Subcutaneous abdominal adipose tissue (tissue), 5 donors: ENCODE measurements at regions not wholly inside any gene's neighbourhood (a gene's known extent, or its start where the extent isn't known, plus 50 kb on each side); places are given as distances from the start of the nearest gene placed in this dataset.

Experiments
- H3K27ac ChIP-seq: one replicate; pipeline ENCODE4 v1.7.0; 2013; ENCODE audit warnings: low read depth, mild to moderate bottlenecking, inconsistent platforms, low read length, moderate library complexity
- H3K27me3 ChIP-seq, 5 donors: one replicate each; pipeline ENCODE4 v1.7.0; 2013; ENCODE audit warnings: low read length in 5 of 5, inconsistent platforms in 1 of 5; ENCODE audit not compliant: control insufficient read depth in 5 of 5, insufficient read depth in 4 of 5
- H3K36me3 ChIP-seq, 5 donors: one replicate each; pipeline ENCODE4 v1.7.0; 2013; ENCODE audit warnings: low read length in 5 of 5; ENCODE audit not compliant: control insufficient read depth in 5 of 5, insufficient read depth in 5 of 5
- H3K4me1 ChIP-seq, 5 donors: one replicate each; pipeline ENCODE4 v1.7.0; 2013; ENCODE audit warnings: low read length in 5 of 5, mild to moderate bottlenecking in 3 of 5, moderate library complexity in 1 of 5; ENCODE audit not compliant: control insufficient read depth in 5 of 5, insufficient read depth in 5 of 5
- H3K4me3 ChIP-seq, 5 donors: one replicate each; pipeline ENCODE4 v1.7.0; 2013; ENCODE audit warnings: low read length in 5 of 5, low read depth in 1 of 5
- H3K9ac ChIP-seq, 5 donors: one replicate each; pipeline ENCODE4 v1.7.0; 2013; ENCODE audit warnings: low read length in 5 of 5, mild to moderate bottlenecking in 4 of 5, moderate library complexity in 3 of 5
- H3K9me3 ChIP-seq, 5 donors: one replicate each; pipeline ENCODE4 v1.7.0; 2013; ENCODE audit warnings: low read length in 5 of 5; ENCODE audit not compliant: control insufficient read depth in 5 of 5
- donor health status: healthy.
- donor health status: healthy.
- donor health status: healthy.
- donor health status: healthy.
- donor health status: healthy.

- Histone ChIP-seq H3K9ac (no peak overlapping the region), H3K27ac (no peak overlapping the region), H3K27me3 (no peaks in the 10 kb centered on the region), H3K9me3 (no peaks in the 10 kb centered on the region), H3K4me3 (no peak overlapping the region), H3K36me3 (no peaks in the 10 kb centered on the region), H3K4me1 (no peaks in the 10 kb centered on the region)
Measured at GRCh38 chr5:125713109-125713805, 710.0 kb upstream of the GRAMD2B start.

- Histone ChIP-seq H3K36me3 (no peaks in the 10 kb centered on the region), H3K4me3 (no peak overlapping the region), H3K27ac (no peak overlapping the region), H3K9me3 (no peaks in the 10 kb centered on the region), H3K4me1 (no peaks in the 10 kb centered on the region), H3K27me3 (no peaks in the 10 kb centered on the region), H3K9ac (no peak overlapping the region)
Measured at GRCh38 chr5:125715216-125715615, 708.0 kb upstream of the GRAMD2B start.

GRCh38 chr5:125717209-125717608 is 706.0 kb upstream of the GRAMD2B start:
- Histone ChIP-seq H3K36me3 (no peaks in the 10 kb centered on the region), H3K9ac (no peak overlapping the region), H3K4me1 (no peaks in the 10 kb centered on the region), H3K4me3 (no peak overlapping the region), H3K9me3 (no peaks in the 10 kb centered on the region), H3K27ac (no peak overlapping the region), H3K27me3 (no peaks in the 10 kb centered on the region)

- no peak overlapping the region for H3K9ac ChIP-seq
- no peak overlapping the region for H3K4me3 ChIP-seq
- no peak overlapping the region for H3K27ac ChIP-seq
Measured at GRCh38 chr5:125719681-125720347, 703.4 kb upstream of the GRAMD2B start.

GRCh38 chr5:125720348-125720685 is 702.9 kb upstream of the GRAMD2B start:
- no peaks in the 10 kb centered on the region for H3K9me3 ChIP-seq
- H3K9ac ChIP-seq, result no peak overlapping the region
- H3K27ac ChIP-seq, result no peak overlapping the region

More at GRCh38 chr5:125719681-125720347, 703.4 kb upstream of the GRAMD2B start:
- no peaks in the 10 kb centered on the region for H3K27me3 ChIP-seq
- H3K4me1 ChIP-seq, result no peaks in the 10 kb centered on the region
- H3K36me3 ChIP-seq, result no peaks in the 10 kb centered on the region
- no peaks in the 10 kb centered on the region for H3K9me3 ChIP-seq

GRCh38 chr5:125720721-125721120 is 702.5 kb upstream of the GRAMD2B start:
- H3K27ac ChIP-seq, result no peak overlapping the region
- H3K27me3 ChIP-seq, result no peaks in the 10 kb centered on the region
- H3K4me3 ChIP-seq, result no peak overlapping the region
- no peaks in the 10 kb centered on the region for H3K9me3 ChIP-seq
- no peak overlapping the region for H3K9ac ChIP-seq
- no peaks in the 10 kb centered on the region for H3K4me1 ChIP-seq
- no peaks in the 10 kb centered on the region for H3K36me3 ChIP-seq

More at GRCh38 chr5:125720348-125720685, 702.9 kb upstream of the GRAMD2B start:
- Histone ChIP-seq H3K36me3 (no peaks in the 10 kb centered on the region), H3K4me3 (no peak overlapping the region), H3K4me1 (no peaks in the 10 kb centered on the region), H3K27me3 (no peaks in the 10 kb centered on the region)

GRCh38 chr5:125722550-125722949 is 700.7 kb upstream of the GRAMD2B start:
- no peak overlapping the region for H3K27ac ChIP-seq
- no peak overlapping the region for H3K9ac ChIP-seq
- H3K36me3 ChIP-seq, result no peaks in the 10 kb centered on the region
- H3K9me3 ChIP-seq, result no peaks in the 10 kb centered on the region
- no peaks in the 10 kb centered on the region for H3K27me3 ChIP-seq
- H3K4me1 ChIP-seq, result no peaks in the 10 kb centered on the region
- H3K4me3 ChIP-seq, result no peak overlapping the region

- Histone ChIP-seq H3K27ac (no peak overlapping the region), H3K27me3 (no peaks in the 10 kb centered on the region), H3K4me1 (no peaks in the 10 kb centered on the region), H3K4me3 (no peak overlapping the region), H3K9me3 (peaks cover 0 to 2% (median 0%) of the 10 kb centered on the region in 5 donors), H3K36me3 (no peaks in the 10 kb centered on the region), H3K9ac (no peak overlapping the region)
Measured at GRCh38 chr5:125725691-125726090, 697.5 kb upstream of the GRAMD2B start.

GRCh38 chr5:125743939-125744338 is 679.3 kb upstream of the GRAMD2B start:
- Histone ChIP-seq H3K36me3 (no peaks in the 10 kb centered on the region), H3K27me3 (no peaks in the 10 kb centered on the region), H3K4me3 (no peak overlapping the region), H3K27ac (no peak overlapping the region), H3K9me3 (peaks cover 0 to 6% (median 3%) of the 10 kb centered on the region in 5 donors), H3K9ac (no peak overlapping the region), H3K4me1 (no peaks in the 10 kb centered on the region)

GRCh38 chr5:125746917-125747316 is 676.3 kb upstream of the GRAMD2B start:
- no peaks in the 10 kb centered on the region for H3K4me1 ChIP-seq
- no peaks in the 10 kb centered on the region for H3K27me3 ChIP-seq
- no peak overlapping the region for H3K27ac ChIP-seq
- no peak overlapping the region for H3K9ac ChIP-seq
- no peak overlapping the region for H3K4me3 ChIP-seq
- peaks cover 0 to 6% (median 3%) of the 10 kb centered on the region in 5 donors for H3K9me3 ChIP-seq
- H3K36me3 ChIP-seq, result no peaks in the 10 kb centered on the region
